Prostate gland (tissue), 2 donors: ENCODE measurements at regions not wholly inside any gene's neighbourhood (a gene's known extent, or its start where the extent isn't known, plus 50 kb on each side); places are given as distances from the start of the nearest gene placed in this dataset.

Experiments
- POLR2A ChIP-seq: fragments of 450-650 bp; IDR thresholded peaks from one replicate; pipeline ENCODE4 v1.6.1; 2016; ENCODE audit warnings: antibody characterized with exemption, mild to moderate bottlenecking
- POLR2AphosphoS5 ChIP-seq: sonication (generic); formaldehyde crosslinking; IDR thresholded peaks from one replicate; pipeline ENCODE4 v1.6.1; 2017; ENCODE audit warnings: antibody characterized with exemption
- TF ChIP-seq, protein P1 (sequence below), 4 experiments: fragments of 200-600 bp in 2 of 4; fragments of 450-650 bp in 2 of 4; sonication (generic) in 2 of 4; IDR thresholded peaks; 1 replicate in 3 of 4; 2 replicates in 1 of 4; pipeline ENCODE4 v1.5.1; 2016 to 2019; ENCODE audit warnings: antibody characterized with exemption in 4 of 4, mild to moderate bottlenecking in 2 of 4, moderate library complexity in 2 of 4

GRCh38 chr2:24434541-24434940 is 56.5 kb upstream of the NCOA1 start:
- TF ChIP-seq, protein P1, sequence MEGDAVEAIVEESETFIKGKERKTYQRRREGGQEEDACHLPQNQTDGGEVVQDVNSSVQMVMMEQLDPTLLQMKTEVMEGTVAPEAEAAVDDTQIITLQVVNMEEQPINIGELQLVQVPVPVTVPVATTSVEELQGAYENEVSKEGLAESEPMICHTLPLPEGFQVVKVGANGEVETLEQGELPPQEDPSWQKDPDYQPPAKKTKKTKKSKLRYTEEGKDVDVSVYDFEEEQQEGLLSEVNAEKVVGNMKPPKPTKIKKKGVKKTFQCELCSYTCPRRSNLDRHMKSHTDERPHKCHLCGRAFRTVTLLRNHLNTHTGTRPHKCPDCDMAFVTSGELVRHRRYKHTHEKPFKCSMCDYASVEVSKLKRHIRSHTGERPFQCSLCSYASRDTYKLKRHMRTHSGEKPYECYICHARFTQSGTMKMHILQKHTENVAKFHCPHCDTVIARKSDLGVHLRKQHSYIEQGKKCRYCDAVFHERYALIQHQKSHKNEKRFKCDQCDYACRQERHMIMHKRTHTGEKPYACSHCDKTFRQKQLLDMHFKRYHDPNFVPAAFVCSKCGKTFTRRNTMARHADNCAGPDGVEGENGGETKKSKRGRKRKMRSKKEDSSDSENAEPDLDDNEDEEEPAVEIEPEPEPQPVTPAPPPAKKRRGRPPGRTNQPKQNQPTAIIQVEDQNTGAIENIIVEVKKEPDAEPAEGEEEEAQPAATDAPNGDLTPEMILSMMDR (IDR thresholded peaks at IDR 0.05) = no peak
- no peak for TF ChIP-seq POLR2A
- no peak for TF ChIP-seq POLR2AphosphoS5
